Sigmoid colon (tissue), 6 donors: ENCODE measurements at regions not wholly inside any gene's neighbourhood (a gene's known extent, or its start where the extent isn't known, plus 50 kb on each side); places are given as distances from the start of the nearest gene placed in this dataset.
A peak's percentile ranks its signal among the peaks of the same experiment; 100 is the strongest.

ENCODE experiments used
- DNase-seq: peaks from one replicate; pipeline ENCODE4 v3.0.0-alpha.2; 2019
- H3K27ac ChIP-seq, 4 donors: fragments of 200-600 bp; sonication (generic); one replicate each; pipeline ENCODE4 v1.5.1; 2016 to 2019; ENCODE audit warnings: mild to moderate bottlenecking in 1 of 4
- H3K27me3 ChIP-seq, 3 donors: fragments of 200-600 bp; sonication (generic); one replicate each; pipeline ENCODE4 v1.5.1; 2019; ENCODE audit warnings: mild to moderate bottlenecking in 1 of 3
- H3K36me3 ChIP-seq, 4 donors: fragments of 200-600 bp; sonication (generic); one replicate each; pipeline ENCODE4 v1.5.1; 2016 to 2019
- H3K4me1 ChIP-seq, 4 donors: fragments of 200-600 bp; sonication (generic); one replicate each; pipeline ENCODE4 v1.5.1; 2017 to 2019
- H3K4me3 ChIP-seq, 4 donors: fragments of 200-600 bp; sonication (generic); one replicate each; pipeline ENCODE4 v1.5.1; 2017 to 2019; ENCODE audit warnings: mild to moderate bottlenecking in 2 of 4, moderate library complexity in 1 of 4
- H3K9me3 ChIP-seq, 4 donors: fragments of 200-600 bp in 3 of 4; sonication (generic) in 3 of 4; one replicate each; pipeline versions ENCODE4 v1.5.1 to v1.6.1; 2013 to 2019
- CTCF ChIP-seq, 4 experiments: fragments of 450-650 bp in 3 of 4; fragments of 200-600 bp in 1 of 4; IDR thresholded peaks; one replicate each; pipeline ENCODE4 v1.5.1; 2016 to 2019; ENCODE audit warnings: antibody characterized with exemption in 4 of 4, mild to moderate bottlenecking in 3 of 4, moderate library complexity in 2 of 4
- EP300 ChIP-seq, 4 donors: sonication (generic); formaldehyde crosslinking; IDR thresholded peaks; one replicate each; pipeline ENCODE4 v1.6.1; 2017; ENCODE audit warnings: antibody characterized with exemption in 4 of 4
- POLR2A ChIP-seq, 2 donors: fragments of 450-650 bp; IDR thresholded peaks; one replicate each; pipeline ENCODE4 v1.6.1; 2016; ENCODE audit warnings: antibody characterized with exemption in 2 of 2, mild to moderate bottlenecking in 2 of 2, moderate library complexity in 2 of 2
- POLR2AphosphoS5 ChIP-seq, 4 donors: sonication (generic); formaldehyde crosslinking; IDR thresholded peaks; one replicate each; pipeline ENCODE4 v1.6.1; 2017; ENCODE audit warnings: antibody characterized with exemption in 4 of 4
- WGBS, 2 donors: extraction: QIAGEN DNeasy Blood & Tissue Kit; methylation state at CpG; one replicate each; pipeline ENCODE4 v1.1.7; 2013; 5-methylcytosine and 5-hydroxymethylcytosine counted together
- intact Hi-C: fragments of 100-400 bp; cut with DNase I; formaldehyde crosslinking; loops from one replicate; pipeline ENCODE4 v1.15.1; 2023
- donor health status: healthy with polysubstance abuse.
- donor health status: healthy.

DNA sequence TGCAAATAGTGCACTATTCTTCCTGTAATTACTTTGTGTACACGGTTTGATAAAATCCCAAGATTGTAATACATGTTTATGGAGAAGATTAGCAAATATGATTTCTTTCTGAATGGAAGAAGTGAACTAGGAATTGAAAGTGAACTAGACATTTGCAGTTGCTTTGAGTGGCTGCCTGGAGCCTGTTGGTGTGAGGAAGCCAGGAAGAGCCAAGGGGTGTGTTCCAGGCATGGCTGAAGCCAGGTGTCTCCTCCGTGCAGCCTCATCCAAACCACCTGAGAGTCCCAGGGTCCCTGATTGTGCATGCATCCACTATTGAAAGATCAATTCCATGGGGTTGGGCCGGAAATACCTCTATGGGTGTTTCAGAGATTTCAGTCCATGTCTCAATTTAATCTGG is 253.1 kb upstream of the SHH start:
- intact Hi-C loops, result no loop called here
- no peak for TF ChIP-seq POLR2AphosphoS5 (IDR thresholded peaks at IDR 0.05)
- no peak for TF ChIP-seq CTCF (IDR thresholded peaks at IDR 0.05)
- no peak for TF ChIP-seq POLR2A (IDR thresholded peaks at IDR 0.05)
- no peak for TF ChIP-seq EP300 (IDR thresholded peaks at IDR 0.05)
- no peaks in the 10 kb centered on the region for H3K27me3 ChIP-seq
- no peak overlapping the region for H3K4me3 ChIP-seq
- peaks cover 0 to 11% (median 6%) of the 10 kb centered on the region in 4 donors for H3K4me1 ChIP-seq
- no peaks in the 10 kb centered on the region for H3K36me3 ChIP-seq
- DNase-seq, result peak; percentile 1
- no peaks in the 10 kb centered on the region for H3K9me3 ChIP-seq
- H3K27ac ChIP-seq, result no peak overlapping the region
- 12 to 56% methylated on average over 3 of the region's 3 CpGs for WGBS, 2 donors

DNA sequence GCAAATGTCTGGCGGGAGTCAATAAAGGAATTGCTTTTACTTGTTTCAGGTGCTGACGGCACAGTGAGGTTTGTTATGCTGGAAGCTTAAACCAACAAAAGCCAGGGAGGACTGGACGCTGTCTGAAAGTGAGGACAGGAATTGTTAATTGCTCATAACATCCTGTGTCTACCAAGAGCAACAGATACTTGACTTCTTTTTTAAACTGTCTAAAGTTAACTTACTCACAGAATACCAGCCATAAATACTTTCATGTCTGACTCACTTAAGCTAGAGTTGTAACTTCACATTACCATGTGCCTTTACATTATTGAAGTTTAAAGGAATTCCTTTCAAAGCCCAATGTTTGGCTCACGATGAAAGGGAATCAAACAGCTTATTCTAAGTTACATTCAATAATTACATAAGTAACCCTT is 252.7 kb upstream of the SHH start:
- DNase-seq, result peak; percentile 1
- Histone ChIP-seq H3K4me3 (no peak overlapping the region), H3K36me3 (no peaks in the 10 kb centered on the region), H3K27me3 (no peaks in the 10 kb centered on the region), H3K4me1 (peaks cover 0 to 11% (median 6%) of the 10 kb centered on the region in 4 donors), H3K27ac (no peak overlapping the region), H3K9me3 (no peaks in the 10 kb centered on the region)
- TF ChIP-seq POLR2A (IDR thresholded peaks at IDR 0.05) (no peak), EP300 (IDR thresholded peaks at IDR 0.05) (no peak), POLR2AphosphoS5 (IDR thresholded peaks at IDR 0.05) (no peak), CTCF (IDR thresholded peaks at IDR 0.05) (no peak)
- WGBS, 2 donors, result 8 to 20% methylated on average over 4 of the region's 4 CpGs
- intact Hi-C loops, result no loop called here

DNA sequence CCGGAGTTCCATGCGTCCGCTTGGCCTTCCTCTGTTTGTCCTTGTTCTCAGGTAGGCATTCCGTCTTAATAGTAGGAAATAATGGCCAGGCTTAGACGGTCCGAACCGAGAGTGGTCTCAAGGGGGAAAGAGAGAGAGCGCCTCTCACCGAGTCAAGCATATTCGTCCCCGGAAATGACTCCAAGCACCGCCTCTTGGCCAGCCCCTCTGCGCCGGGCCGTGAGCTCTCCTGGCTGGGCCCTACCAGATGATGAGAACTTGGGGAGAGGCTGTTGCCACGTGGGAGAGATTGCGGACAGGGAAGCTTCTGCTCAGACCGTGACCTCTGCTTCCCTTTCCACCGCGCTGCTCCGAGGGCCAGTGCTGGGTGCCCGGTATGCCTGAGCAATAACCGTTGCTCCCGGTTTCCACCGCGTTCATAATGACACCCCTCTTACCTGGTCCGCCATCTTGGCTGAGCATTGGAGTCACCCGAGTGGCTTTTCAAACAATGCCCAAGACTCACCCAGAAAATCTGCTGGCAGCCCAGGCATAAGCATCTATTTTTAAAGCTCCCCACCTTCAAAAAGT is 251.1 kb upstream of the SHH start:
- Histone ChIP-seq H3K36me3 (no peaks in the 10 kb centered on the region), H3K27me3 (no peaks in the 10 kb centered on the region), H3K27ac (no peak overlapping the region), H3K4me3 (no peak overlapping the region), H3K4me1 (peaks cover 0 to 11% (median 6%) of the 10 kb centered on the region in 4 donors), H3K9me3 (no peaks in the 10 kb centered on the region)
- intact Hi-C loops, result no loop called here
- TF ChIP-seq EP300 (IDR thresholded peaks at IDR 0.05) (no peak), CTCF (IDR thresholded peaks at IDR 0.05) (no peak), POLR2A (IDR thresholded peaks at IDR 0.05) (no peak), POLR2AphosphoS5 (IDR thresholded peaks at IDR 0.05) (no peak)
- DNase-seq, result peak; percentile 53
- 93 to 96% methylated on average over 28 of the region's 28 CpGs for WGBS, 2 donors

GRCh38 chr7:156062286-156062685 is 250.0 kb upstream of the SHH start:
- H3K9me3 ChIP-seq, result no peaks in the 10 kb centered on the region
- 93% methylated on average over 9 of the region's 9 CpGs for WGBS, 2 donors
- H3K36me3 ChIP-seq, result no peaks in the 10 kb centered on the region
- H3K27ac ChIP-seq, result no peak overlapping the region
- TF ChIP-seq EP300 (IDR thresholded peaks at IDR 0.05) (no peak), POLR2A (IDR thresholded peaks at IDR 0.05) (no peak), CTCF (IDR thresholded peaks at IDR 0.05) (no peak), POLR2AphosphoS5 (IDR thresholded peaks at IDR 0.05) (no peak)
- H3K27me3 ChIP-seq, result peaks cover 0 to 2% (median 0%) of the 10 kb centered on the region in 3 donors
- no peak for DNase-seq
- H3K4me1 ChIP-seq, result peaks cover 0 to 11% (median 6%) of the 10 kb centered on the region in 4 donors
- intact Hi-C loops, result no loop called here
- no peak overlapping the region for H3K4me3 ChIP-seq
